DOHH2 (cell line): ENCODE measurements at regions not wholly inside any gene's neighbourhood (a gene's known extent, or its start where the extent isn't known, plus 50 kb on each side); places are given as distances from the start of the nearest gene placed in this dataset.

Experiments used
- H3F3A ChIP-seq: fragments of 200-600 bp; sonication (generic), shearing (Covaris generic); 2 replicates; pipeline ENCODE4 v1.6.0; 2016; ENCODE audit warnings: antibody characterized with exemption, mild to moderate bottlenecking; ENCODE audit not compliant: control insufficient read depth, insufficient read depth
- H3K27ac ChIP-seq: fragments of 200-600 bp; sonication (generic); 2 replicates; pipeline ENCODE4 v1.5.1; 2014; ENCODE audit warnings: low read depth, mild to moderate bottlenecking, low read length, moderate library complexity
- H3K27me3 ChIP-seq: fragments of 200-600 bp; sonication (generic); 2 replicates; pipeline ENCODE4 v1.6.1; 2014; ENCODE audit warnings: mild to moderate bottlenecking, low read length, mixed read lengths; ENCODE audit not compliant: control insufficient read depth
- H3K36me3 ChIP-seq: fragments of 200-600 bp; sonication (generic); 2 replicates; pipeline ENCODE4 v1.6.1; 2014; ENCODE audit warnings: mild to moderate bottlenecking, low read length, moderate library complexity, mixed read lengths; ENCODE audit not compliant: control insufficient read depth
- H3K4me1 ChIP-seq: fragments of 200-600 bp; sonication (generic); 2 replicates; pipeline ENCODE4 v1.6.1; 2014; ENCODE audit warnings: mild to moderate bottlenecking, low read length, mixed read lengths; ENCODE audit not compliant: control insufficient read depth
- H3K4me2 ChIP-seq: fragments of 200-600 bp; sonication (generic); 2 replicates; pipeline ENCODE4 v1.6.0; 2014; ENCODE audit warnings: mild to moderate bottlenecking, low read length, moderate library complexity
- H3K4me3 ChIP-seq: fragments of 200-600 bp; sonication (generic); 2 replicates; pipeline ENCODE4 v1.5.1; 2014; ENCODE audit warnings: mild to moderate bottlenecking, low read length, mixed read lengths
- H3K79me2 ChIP-seq: fragments of 200-600 bp; sonication (generic); 2 replicates; pipeline ENCODE4 v1.6.1; 2014; ENCODE audit warnings: mild to moderate bottlenecking, low read length, mixed read lengths; ENCODE audit not compliant: control insufficient read depth
- H3K9me2 ChIP-seq: fragments of 200-600 bp; sonication (generic); replicated peaks from 2 replicates; pipeline ENCODE4 v1.6.1; 2014; ENCODE audit warnings: mild to moderate bottlenecking, low read length, mixed read lengths; ENCODE audit not compliant: control insufficient read depth
- H3K9me3 ChIP-seq: fragments of 200-600 bp; sonication (generic); 2 replicates; pipeline ENCODE4 v1.6.1; 2014; ENCODE audit warnings: antibody characterized with exemption, low read length, mixed read lengths; ENCODE audit not compliant: control insufficient read depth, insufficient read depth
- H4K20me1 ChIP-seq: fragments of 200-600 bp; sonication (generic); 2 replicates; pipeline ENCODE4 v1.6.0; 2014; ENCODE audit warnings: low read depth, mild to moderate bottlenecking, antibody characterized with exemption, low read length, moderate library complexity; ENCODE audit not compliant: control insufficient read depth, insufficient read depth
- CTCF ChIP-seq: fragments of 200-600 bp; sonication (generic); IDR thresholded peaks from one replicate; pipeline ENCODE4 v1.5.1; 2014; ENCODE audit warnings: antibody characterized with exemption, mild to moderate bottlenecking, low read depth, low read length; ENCODE audit not compliant: poor library complexity, severe bottlenecking
- EZH2phosphoT487 ChIP-seq: fragments of 200-600 bp; sonication (generic); IDR thresholded peaks from 2 replicates; pipeline ENCODE4 v1.6.1; 2017; ENCODE audit warnings: borderline replicate concordance, mild to moderate bottlenecking, antibody characterized with exemption, low read length, moderate library complexity, mixed read lengths

DNA sequence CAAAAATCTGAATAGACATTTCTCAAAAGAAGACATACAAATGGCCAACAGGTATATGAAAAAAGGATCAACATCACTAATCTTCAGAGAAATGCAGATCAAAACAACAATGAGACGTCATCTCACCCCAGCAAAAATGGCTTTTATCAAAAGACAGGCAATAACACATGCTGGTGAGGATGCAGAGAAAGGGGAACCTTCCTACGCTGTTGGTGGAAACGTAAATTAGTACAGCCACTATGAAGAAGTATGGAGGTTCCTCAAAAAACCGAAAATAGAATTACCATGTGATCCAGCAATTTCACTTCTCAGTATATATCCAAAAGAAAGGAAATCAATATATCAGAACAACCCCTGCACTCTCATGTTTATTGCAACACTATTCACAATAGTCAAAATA lies 65.1 kb upstream of the ATP1B1 start:
- Histone ChIP-seq H3K36me3 (no peaks in the 10 kb centered on the region), H3K4me3 (no peak overlapping the region), H3K27me3 (no peaks in the 10 kb centered on the region), H3K27ac (no peak overlapping the region), H3K79me2 (no peaks in the 10 kb centered on the region), H4K20me1 (no peaks in the 10 kb centered on the region), H3K4me2 (no peak overlapping the region), H3K9me3 (no peaks in the 10 kb centered on the region), H3K4me1 (peaks cover 16% of the 10 kb centered on the region), H3K9me2 (no peaks in the 10 kb centered on the region), H3F3A (no peaks in the 10 kb centered on the region)
- no peak for TF ChIP-seq EZH2phosphoT487
- no peak for TF ChIP-seq CTCF

DNA sequence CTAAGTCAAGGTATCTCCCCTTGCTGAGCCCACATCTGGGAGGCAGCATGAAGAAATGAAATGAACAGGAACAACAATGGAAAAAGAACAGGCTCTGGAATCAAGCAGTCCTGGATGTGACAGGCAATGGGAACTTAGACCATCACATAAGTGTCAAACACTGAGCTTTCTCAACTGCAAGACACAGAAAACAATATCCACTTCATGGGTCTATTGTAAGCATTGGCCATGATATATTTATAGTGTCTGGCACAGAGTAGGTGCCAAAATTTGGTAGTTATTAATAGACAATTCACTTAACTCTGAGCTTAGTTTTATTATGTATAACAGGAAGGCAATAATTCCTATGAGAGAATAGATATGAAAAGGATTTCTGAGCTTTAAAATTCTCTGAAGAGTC lies 64.1 kb upstream of the ATP1B1 start:
- no peaks in the 10 kb centered on the region for H3K79me2 ChIP-seq
- H3K36me3 ChIP-seq: no peaks in the 10 kb centered on the region
- H3K4me1 ChIP-seq: peaks cover 16% of the 10 kb centered on the region
- TF ChIP-seq EZH2phosphoT487 (no peak), CTCF (no peak)
- no peaks in the 10 kb centered on the region for H3K27me3 ChIP-seq
- H3K9me3 ChIP-seq: no peaks in the 10 kb centered on the region
- H3K4me2 ChIP-seq: no peak overlapping the region
- H3F3A ChIP-seq: no peaks in the 10 kb centered on the region
- no peaks in the 10 kb centered on the region for H4K20me1 ChIP-seq
- H3K9me2 ChIP-seq: no peaks in the 10 kb centered on the region
- H3K27ac ChIP-seq: no peak overlapping the region
- H3K4me3 ChIP-seq: no peak overlapping the region

GRCh38 chr1:169043823-169044222 lies 62.7 kb upstream of the ATP1B1 start:
- no peaks in the 10 kb centered on the region for H3K79me2 ChIP-seq
- H3K4me2 ChIP-seq: no peak overlapping the region
- H3K4me1 ChIP-seq: peaks cover 16% of the 10 kb centered on the region
- no peaks in the 10 kb centered on the region for H3K9me3 ChIP-seq
- H3K4me3 ChIP-seq: no peak overlapping the region
- TF ChIP-seq CTCF (no peak), EZH2phosphoT487 (no peak)
- H3K27me3 ChIP-seq: no peaks in the 10 kb centered on the region
- no peaks in the 10 kb centered on the region for H3K36me3 ChIP-seq
- H3F3A ChIP-seq: no peaks in the 10 kb centered on the region
- H4K20me1 ChIP-seq: no peaks in the 10 kb centered on the region
- no peaks in the 10 kb centered on the region for H3K9me2 ChIP-seq
- no peak overlapping the region for H3K27ac ChIP-seq

- Histone ChIP-seq H3K9me3 (no peaks in the 10 kb centered on the region), H3K4me2 (no peak overlapping the region; the same call in 1 of the 2 replicates), H3K9me2 (no peaks in the 10 kb centered on the region), H3K4me3 (no peak overlapping the region), H3K79me2 (no peaks in the 10 kb centered on the region), H3K4me1 (peaks cover 16% of the 10 kb centered on the region), H3K36me3 (no peaks in the 10 kb centered on the region), H3K27me3 (no peaks in the 10 kb centered on the region), H3F3A (no peaks in the 10 kb centered on the region), H3K27ac (no peak overlapping the region), H4K20me1 (no peaks in the 10 kb centered on the region)
- TF ChIP-seq CTCF (no peak), EZH2phosphoT487 (no peak)
Observed at GRCh38 chr1:169044296-169044695, 62.2 kb upstream of the ATP1B1 start.
